B cell (primary cell): ENCODE measurements at regions not wholly inside any gene's neighbourhood (a gene's known extent, or its start where the extent isn't known, plus 50 kb on each side); places are given as distances from the start of the nearest gene placed in this dataset.

Experiments
- EZH2 ChIP-seq: IDR thresholded peaks from 2 replicates; pipeline ENCODE4 v1.6.1; 2012; ENCODE audit warnings: borderline replicate concordance, low read depth, mild to moderate bottlenecking, moderate library complexity, low read length; ENCODE audit not compliant: insufficient read depth, poor library complexity, severe bottlenecking
- TF ChIP-seq, protein P1 (sequence below): fragments of 200-600 bp; IDR thresholded peaks from one replicate; pipeline ENCODE4 v1.8.0; 2022; ENCODE audit warnings: antibody characterized with exemption, mild to moderate bottlenecking

DNA sequence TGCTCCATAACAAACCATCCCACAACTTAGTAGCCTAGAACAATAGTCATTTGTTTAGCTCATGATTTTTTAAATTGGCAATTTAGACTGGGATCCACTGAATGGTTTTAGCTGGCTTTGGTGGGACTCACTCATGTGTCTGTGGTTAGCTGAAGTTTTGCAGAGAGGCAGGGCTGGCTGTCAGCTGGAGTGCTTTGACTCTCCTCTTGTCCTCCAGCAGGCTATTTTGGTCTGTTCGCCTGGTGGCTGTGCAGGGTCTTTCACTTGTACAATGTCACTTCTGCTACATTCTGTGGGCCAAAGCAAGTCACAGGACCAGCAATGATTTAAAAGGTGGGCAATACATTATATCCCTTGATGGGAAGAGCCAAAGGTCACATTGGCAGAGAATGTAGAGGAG is 1146.5 kb downstream of the ROBO2 start:
- TF ChIP-seq, protein P1, sequence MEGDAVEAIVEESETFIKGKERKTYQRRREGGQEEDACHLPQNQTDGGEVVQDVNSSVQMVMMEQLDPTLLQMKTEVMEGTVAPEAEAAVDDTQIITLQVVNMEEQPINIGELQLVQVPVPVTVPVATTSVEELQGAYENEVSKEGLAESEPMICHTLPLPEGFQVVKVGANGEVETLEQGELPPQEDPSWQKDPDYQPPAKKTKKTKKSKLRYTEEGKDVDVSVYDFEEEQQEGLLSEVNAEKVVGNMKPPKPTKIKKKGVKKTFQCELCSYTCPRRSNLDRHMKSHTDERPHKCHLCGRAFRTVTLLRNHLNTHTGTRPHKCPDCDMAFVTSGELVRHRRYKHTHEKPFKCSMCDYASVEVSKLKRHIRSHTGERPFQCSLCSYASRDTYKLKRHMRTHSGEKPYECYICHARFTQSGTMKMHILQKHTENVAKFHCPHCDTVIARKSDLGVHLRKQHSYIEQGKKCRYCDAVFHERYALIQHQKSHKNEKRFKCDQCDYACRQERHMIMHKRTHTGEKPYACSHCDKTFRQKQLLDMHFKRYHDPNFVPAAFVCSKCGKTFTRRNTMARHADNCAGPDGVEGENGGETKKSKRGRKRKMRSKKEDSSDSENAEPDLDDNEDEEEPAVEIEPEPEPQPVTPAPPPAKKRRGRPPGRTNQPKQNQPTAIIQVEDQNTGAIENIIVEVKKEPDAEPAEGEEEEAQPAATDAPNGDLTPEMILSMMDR, result no peak
- TF ChIP-seq EZH2, result no peak
